ENCODE measurements at regions not wholly inside any gene's neighbourhood (a gene's known extent, or its start where the extent isn't known, plus 50 kb on each side); places are given as distances from the start of the nearest gene placed in this dataset.

GRCh38 chr4:157964463-157964862, 208.4 kb downstream of the GASK1B start:
- no peak for TF ChIP-seq CTCF (conservative IDR thresholded peaks at IDR 0.05; ENCODE audit: control insufficient read depth, insufficient read depth, low read depth, low read length)
- DNase-seq (ENCODE audit: low read depth): no peak
- no peak overlapping the region for H3K4me3 ChIP-seq (ENCODE audit: control insufficient read depth, low read depth, low read length)

GRCh38 chr4:157961229-157961990, 211.4 kb downstream of the GASK1B start:
- TF ChIP-seq CTCF (conservative IDR thresholded peaks at IDR 0.05; ENCODE audit: control insufficient read depth, insufficient read depth, low read depth, low read length): no peak
- no peak overlapping the region for H3K4me3 ChIP-seq (ENCODE audit: control insufficient read depth, low read depth, low read length)
- no peak for DNase-seq (ENCODE audit: low read depth)

GRCh38 chr4:157957905-157958304, 214.9 kb downstream of the GASK1B start:
- no peak for DNase-seq (ENCODE audit: low read depth)
- TF ChIP-seq CTCF (conservative IDR thresholded peaks at IDR 0.05; ENCODE audit: control insufficient read depth, insufficient read depth, low read depth, low read length): no peak

GRCh38 chr4:157942017-157942416, 230.8 kb downstream of the GASK1B start:
- no peak for DNase-seq (ENCODE audit: low read depth)
- H3K4me3 ChIP-seq (ENCODE audit: control insufficient read depth, low read depth, low read length): no peak overlapping the region
- no peak for TF ChIP-seq CTCF (conservative IDR thresholded peaks at IDR 0.05; ENCODE audit: control insufficient read depth, insufficient read depth, low read depth, low read length)

More at GRCh38 chr4:157957905-157958304, 214.9 kb downstream of the GASK1B start:
- no peak overlapping the region for H3K4me3 ChIP-seq (ENCODE audit: control insufficient read depth, low read depth, low read length)

- TF ChIP-seq CTCF (conservative IDR thresholded peaks at IDR 0.05; ENCODE audit: control insufficient read depth, insufficient read depth, low read depth, low read length): no peak
- H3K4me3 ChIP-seq (ENCODE audit: control insufficient read depth, low read depth, low read length): no peak overlapping the region
- no peak for DNase-seq (ENCODE audit: low read depth)
Measured at GRCh38 chr4:157934151-157934550, 238.7 kb downstream of the GASK1B start.

- no peak for DNase-seq (ENCODE audit: low read depth)
- H3K4me3 ChIP-seq (ENCODE audit: control insufficient read depth, low read depth, low read length): no peak overlapping the region
- no peak for TF ChIP-seq CTCF (conservative IDR thresholded peaks at IDR 0.05; ENCODE audit: control insufficient read depth, insufficient read depth, low read depth, low read length)
Measured at GRCh38 chr4:157932936-157933335, 239.9 kb downstream of the GASK1B start.
